BE2C (cell line): ENCODE measurements at regions not wholly inside any gene's neighbourhood (a gene's known extent, or its start where the extent isn't known, plus 50 kb on each side); places are given as distances from the start of the nearest gene placed in this dataset.
A peak's percentile ranks its signal among the peaks of the same experiment; 100 is the strongest.

Experiments used
- DNase-seq: peaks from one replicate; pipeline ENCODE4 v3.0.0-alpha.2; 2020
- H3K27me3 ChIP-seq: fragments of 250-450 bp; sonication (Bioruptor Pico); 2 replicates; pipeline ENCODE4 v1.5.1; 2020; ENCODE audit warnings: mild to moderate bottlenecking
- H3K36me3 ChIP-seq: fragments of 250-450 bp; sonication (Bioruptor Pico); 2 replicates; pipeline ENCODE4 v1.5.1; 2020; ENCODE audit warnings: mild to moderate bottlenecking
- H3K4me1 ChIP-seq: fragments of 250-450 bp; sonication (Bioruptor Pico); 2 replicates; pipeline ENCODE4 v1.5.1; 2020
- H3K4me3 ChIP-seq: 2 replicates; pipeline ENCODE4 v1.5.1; 2011; ENCODE audit warnings: low read depth, low read length
- H3K9me3 ChIP-seq: fragments of 250-450 bp; sonication (Bioruptor Pico); 2 replicates; pipeline ENCODE4 v1.5.1; 2020
- CTCF ChIP-seq: IDR thresholded peaks from 2 replicates; pipeline ENCODE4 v1.5.1; 2012; ENCODE audit warnings: mild to moderate bottlenecking, low read depth, low read length

- no peaks in the 10 kb centered on the region for H3K36me3 ChIP-seq
- H3K9me3 ChIP-seq: no peaks in the 10 kb centered on the region
- no peak for DNase-seq
- H3K4me1 ChIP-seq: no peaks in the 10 kb centered on the region
- TF ChIP-seq CTCF: no peak
- no peaks in the 10 kb centered on the region for H3K27me3 ChIP-seq
- H3K4me3 ChIP-seq: no peak overlapping the region
Measured at GRCh38 chr1:14090062-14090461, 390.1 kb downstream of the PRDM2 start.

GRCh38 chr1:14090531-14090930, 390.5 kb downstream of the PRDM2 start:
- Histone ChIP-seq H3K27me3 (no peaks in the 10 kb centered on the region), H3K9me3 (no peaks in the 10 kb centered on the region), H3K36me3 (no peaks in the 10 kb centered on the region), H3K4me3 (no peak overlapping the region), H3K4me1 (no peaks in the 10 kb centered on the region)
- TF ChIP-seq CTCF: no peak
- no peak for DNase-seq

- Histone ChIP-seq H3K27me3 (no peaks in the 10 kb centered on the region), H3K9me3 (no peaks in the 10 kb centered on the region), H3K4me1 (no peaks in the 10 kb centered on the region), H3K4me3 (no peak overlapping the region), H3K36me3 (no peaks in the 10 kb centered on the region)
- peak; percentile 51 for TF ChIP-seq CTCF
- no peak for DNase-seq
Measured at GRCh38 chr1:14094611-14095400, 394.8 kb downstream of the PRDM2 start.

GRCh38 chr1:14098294-14098913, 398.4 kb downstream of the PRDM2 start:
- DNase-seq: no peak
- Histone ChIP-seq H3K4me1 (no peaks in the 10 kb centered on the region), H3K27me3 (no peaks in the 10 kb centered on the region), H3K9me3 (no peaks in the 10 kb centered on the region), H3K36me3 (no peaks in the 10 kb centered on the region), H3K4me3 (no peak overlapping the region)
- TF ChIP-seq CTCF: no peak

GRCh38 chr1:14100444-14100843, 400.5 kb downstream of the PRDM2 start:
- Histone ChIP-seq H3K4me1 (no peaks in the 10 kb centered on the region), H3K9me3 (no peaks in the 10 kb centered on the region), H3K27me3 (no peaks in the 10 kb centered on the region), H3K4me3 (no peak overlapping the region), H3K36me3 (no peaks in the 10 kb centered on the region)
- no peak for TF ChIP-seq CTCF
- no peak for DNase-seq

- no peak for DNase-seq
- TF ChIP-seq CTCF: no peak
- Histone ChIP-seq H3K4me3 (no peak overlapping the region), H3K9me3 (no peaks in the 10 kb centered on the region), H3K4me1 (no peaks in the 10 kb centered on the region), H3K27me3 (no peaks in the 10 kb centered on the region), H3K36me3 (no peaks in the 10 kb centered on the region)
Measured at GRCh38 chr1:14100919-14101318, 400.9 kb downstream of the PRDM2 start.
